CD4-positive, CD25-positive, alpha-beta regulatory T cell (primary cell): ENCODE measurements at regions not wholly inside any gene's neighbourhood (a gene's known extent, or its start where the extent isn't known, plus 50 kb on each side); places are given as distances from the start of the nearest gene placed in this dataset.

Source experiments
- ATAC-seq, 2 donors: fragments of 150-1000 bp; cut with Tn5 transposase; one replicate each; pipeline ENCODE4 v1.10.0; 2021; ENCODE audit warnings: low read depth in 2 of 2, moderate number of reproducible peaks in 2 of 2, moderate library complexity in 1 of 2
- DNase-seq, 3 donors: peaks; one replicate each; pipeline versions ENCODE4 v3.0.0 to v3.0.0-alpha.2; 2012 to 2022; ENCODE audit warnings: mixed read lengths in 1 of 3
- H3K27ac ChIP-seq: one replicate; pipeline ENCODE4 v1.7.0; 2013; ENCODE audit warnings: mild to moderate bottlenecking, low read length; ENCODE audit not compliant: insufficient read depth, poor library complexity, severe bottlenecking
- H3K27me3 ChIP-seq: one replicate; pipeline ENCODE4 v1.7.0; 2013; ENCODE audit warnings: low read length; ENCODE audit not compliant: control insufficient read depth, insufficient read depth
- H3K36me3 ChIP-seq: one replicate; pipeline ENCODE4 v1.7.0; 2013; ENCODE audit warnings: mild to moderate bottlenecking, low read length, moderate library complexity; ENCODE audit not compliant: control insufficient read depth, insufficient read depth
- H3K4me1 ChIP-seq: 2 replicates; pipeline ENCODE4 v1.7.0; 2013; ENCODE audit warnings: mild to moderate bottlenecking, low read length; ENCODE audit not compliant: insufficient read depth, control insufficient read depth, poor library complexity, severe bottlenecking
- H3K4me3 ChIP-seq: one replicate; pipeline ENCODE4 v1.7.0; 2013; ENCODE audit warnings: low read depth, mild to moderate bottlenecking, low read length, moderate library complexity
- H3K9me3 ChIP-seq, 2 experiments: 1 replicate in 1 of 2; 2 replicates in 1 of 2; pipeline ENCODE4 v1.7.0; 2013; ENCODE audit warnings: low read length in 2 of 2, mild to moderate bottlenecking in 1 of 2, moderate library complexity in 1 of 2; ENCODE audit not compliant: control insufficient read depth in 2 of 2
- H3K27ac Mint-ChIP-seq, 3 donors: one replicate each; pipeline ENCODE4 v1.8.0; 2020 to 2022; ENCODE audit warnings: mild to moderate bottlenecking in 3 of 3, mixed read lengths in 3 of 3, moderate library complexity in 2 of 3
- H3K27me3 Mint-ChIP-seq: one replicate; pipeline ENCODE4 v1.8.0; 2022; ENCODE audit warnings: mild to moderate bottlenecking, mixed read lengths
- H3K36me3 Mint-ChIP-seq: one replicate; pipeline ENCODE4 v1.8.0; 2020; ENCODE audit warnings: mixed read lengths
- H3K4me1 Mint-ChIP-seq, 4 donors: one replicate each; pipeline ENCODE4 v1.8.0; 2020 to 2022; ENCODE audit warnings: mixed read lengths in 4 of 4, mild to moderate bottlenecking in 1 of 4
- H3K4me3 Mint-ChIP-seq, 4 donors: one replicate each; pipeline ENCODE4 v1.8.0; 2020 to 2022; ENCODE audit warnings: mild to moderate bottlenecking in 4 of 4, mixed read lengths in 4 of 4, moderate library complexity in 3 of 4
- H3K9me3 Mint-ChIP-seq, 7 donors: one replicate each; pipeline ENCODE4 v1.8.0; 2020 to 2022; ENCODE audit warnings: mixed read lengths in 7 of 7, mild to moderate bottlenecking in 3 of 7, moderate library complexity in 2 of 7

DNA sequence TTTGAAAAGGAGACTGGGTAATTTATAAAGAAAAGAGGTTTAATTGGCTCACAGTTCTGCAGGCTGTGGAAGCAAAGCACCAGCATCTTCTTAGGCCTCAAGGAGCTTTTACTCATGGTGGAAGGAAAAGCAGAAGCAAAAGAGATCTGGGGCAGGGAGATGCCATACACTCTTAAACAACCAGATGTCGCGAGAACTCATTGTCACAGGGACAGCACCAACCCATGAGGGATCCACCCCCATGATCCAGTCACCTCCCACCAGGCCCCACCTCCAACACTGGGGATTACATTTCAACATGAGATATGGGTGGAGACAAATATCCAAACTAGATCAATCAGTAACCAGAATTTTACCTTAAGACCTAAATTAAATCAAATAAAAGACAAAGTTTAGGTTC is 87.2 kb downstream of the C11orf91 start:
- Mint-ChIP-seq H3K4me3 (no peak overlapping the region), H3K27me3 (no peaks in the 10 kb centered on the region), H3K27ac (no peak overlapping the region), H3K36me3 (no peaks in the 10 kb centered on the region), H3K4me1 (no peaks in the 10 kb centered on the region), H3K9me3 (peaks cover 0 to 3% (median 0%) of the 10 kb centered on the region in 7 donors)
- Histone ChIP-seq H3K4me1 (no peaks in the 10 kb centered on the region), H3K4me3 (no peak overlapping the region), H3K27ac (no peak overlapping the region), H3K9me3 (no peaks in the 10 kb centered on the region), H3K27me3 (peaks cover 4% of the 10 kb centered on the region), H3K36me3 (no peaks in the 10 kb centered on the region)
- DNase-seq (no peak), ATAC-seq (no peak)

DNA sequence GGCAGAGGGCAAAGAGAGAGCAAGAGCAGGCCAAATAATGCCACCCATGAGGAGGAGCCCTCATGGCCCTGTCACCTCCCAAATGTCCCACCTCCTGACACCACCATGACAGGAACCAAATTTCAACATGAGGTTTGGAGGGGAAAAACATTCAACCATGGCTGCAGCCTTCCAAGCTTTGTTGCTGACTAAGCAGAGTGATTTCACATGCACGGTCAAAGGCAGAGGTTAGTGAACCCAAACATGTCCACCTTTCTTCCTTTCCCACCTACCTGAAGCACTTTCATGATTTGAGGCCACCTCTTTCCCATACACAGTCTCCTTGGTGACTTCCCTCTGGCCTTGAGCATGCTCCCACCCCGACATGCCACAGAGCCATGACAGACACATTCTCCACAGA is 89.7 kb downstream of the C11orf91 start:
- ATAC-seq: no peak
- Histone ChIP-seq H3K9me3 (no peaks in the 10 kb centered on the region), H3K36me3 (no peaks in the 10 kb centered on the region), H3K4me3 (no peak overlapping the region), H3K27ac (no peak overlapping the region), H3K4me1 (no peaks in the 10 kb centered on the region), H3K27me3 (no peaks in the 10 kb centered on the region)
- DNase-seq: no peak
- no peaks in the 10 kb centered on the region for H3K4me1 Mint-ChIP-seq
- H3K36me3 Mint-ChIP-seq: no peaks in the 10 kb centered on the region
- no peak overlapping the region for H3K27ac Mint-ChIP-seq
- no peaks in the 10 kb centered on the region for H3K27me3 Mint-ChIP-seq
- peaks cover 0 to 3% (median 0%) of the 10 kb centered on the region in 7 donors for H3K9me3 Mint-ChIP-seq
- no peak overlapping the region for H3K4me3 Mint-ChIP-seq

DNA sequence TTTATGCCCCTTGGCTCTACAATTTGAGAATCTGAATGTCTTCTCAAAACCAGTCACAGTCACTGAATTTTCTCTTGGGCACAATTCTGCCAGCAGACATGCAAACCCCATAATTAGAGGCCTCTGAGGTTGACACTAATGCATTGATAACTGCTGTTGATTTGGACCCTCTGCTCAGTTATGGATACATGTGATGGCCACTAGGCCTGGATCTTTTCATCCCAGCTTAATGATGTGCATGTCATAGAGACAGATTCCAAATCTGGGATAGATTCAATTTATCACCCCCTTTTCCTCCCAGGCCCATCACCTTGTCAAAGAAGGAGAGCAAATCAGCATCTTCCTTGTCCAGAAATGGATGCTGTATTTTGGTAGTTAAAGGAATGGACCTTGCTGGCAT is 92.2 kb downstream of the C11orf91 start:
- H3K27me3 ChIP-seq: peaks cover 1% of the 10 kb centered on the region
- Mint-ChIP-seq H3K4me1 (no peaks in the 10 kb centered on the region), H3K9me3 (no peaks in the 10 kb centered on the region), H3K27me3 (no peaks in the 10 kb centered on the region), H3K27ac (no peak overlapping the region), H3K36me3 (no peaks in the 10 kb centered on the region), H3K4me3 (no peak overlapping the region)
- H3K27ac ChIP-seq: no peak overlapping the region
- ATAC-seq: no peak
- no peak overlapping the region for H3K4me3 ChIP-seq
- H3K36me3 ChIP-seq: no peaks in the 10 kb centered on the region
- H3K4me1 ChIP-seq: no peaks in the 10 kb centered on the region
- DNase-seq: no peak
- H3K9me3 ChIP-seq: no peaks in the 10 kb centered on the region

DNA sequence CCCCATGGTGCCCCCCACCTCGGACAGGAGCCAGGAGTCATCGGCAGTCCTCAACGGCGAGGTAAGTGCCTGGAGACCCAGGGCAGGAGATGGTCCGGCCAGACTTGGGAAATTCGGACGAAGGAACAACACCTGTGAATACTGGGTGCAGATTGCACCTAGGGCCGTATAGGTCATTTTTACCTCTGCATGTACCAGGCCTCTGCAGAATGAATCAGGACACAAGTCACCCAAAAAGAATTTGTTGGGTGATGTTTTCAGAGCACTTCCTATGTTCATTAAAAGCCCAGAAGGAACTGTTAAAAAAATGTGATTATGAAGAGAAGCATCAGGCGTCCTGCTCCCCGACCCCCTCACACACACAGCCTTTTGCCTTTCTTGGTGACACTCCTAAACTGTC is 93.9 kb downstream of the C11orf91 start:
- Histone ChIP-seq H3K27me3 (peaks cover 1% of the 10 kb centered on the region), H3K4me1 (no peaks in the 10 kb centered on the region), H3K27ac (no peak overlapping the region), H3K9me3 (no peaks in the 10 kb centered on the region), H3K4me3 (no peak overlapping the region), H3K36me3 (no peaks in the 10 kb centered on the region)
- Mint-ChIP-seq H3K4me1 (no peaks in the 10 kb centered on the region), H3K27me3 (no peaks in the 10 kb centered on the region), H3K9me3 (no peaks in the 10 kb centered on the region), H3K36me3 (no peaks in the 10 kb centered on the region), H3K27ac (no peak overlapping the region), H3K4me3 (no peak overlapping the region)
- DNase-seq (no peak), ATAC-seq (no peak)

DNA sequence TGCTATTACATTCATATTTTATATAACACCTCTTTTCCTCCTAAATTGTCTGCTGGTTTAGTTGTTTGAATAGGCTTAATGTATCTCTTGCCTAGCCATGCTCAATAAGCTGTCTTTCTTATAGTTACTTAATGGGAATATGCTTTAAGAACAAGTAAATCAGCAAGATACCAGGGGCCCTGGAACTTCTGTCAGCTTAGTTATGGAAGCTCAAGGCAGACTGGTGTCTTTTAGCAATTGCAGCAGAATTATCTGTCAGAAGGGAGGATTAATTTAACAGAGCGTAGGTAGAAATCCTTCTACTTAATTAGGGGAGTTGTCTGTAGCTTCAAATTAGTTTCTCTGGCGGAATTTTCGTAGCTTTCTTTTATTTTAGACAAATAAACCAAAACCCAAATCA is 94.9 kb downstream of the C11orf91 start:
- peaks cover 1% of the 10 kb centered on the region for H3K27me3 ChIP-seq
- no peak for ATAC-seq
- H3K27ac Mint-ChIP-seq: no peak overlapping the region

DNA sequence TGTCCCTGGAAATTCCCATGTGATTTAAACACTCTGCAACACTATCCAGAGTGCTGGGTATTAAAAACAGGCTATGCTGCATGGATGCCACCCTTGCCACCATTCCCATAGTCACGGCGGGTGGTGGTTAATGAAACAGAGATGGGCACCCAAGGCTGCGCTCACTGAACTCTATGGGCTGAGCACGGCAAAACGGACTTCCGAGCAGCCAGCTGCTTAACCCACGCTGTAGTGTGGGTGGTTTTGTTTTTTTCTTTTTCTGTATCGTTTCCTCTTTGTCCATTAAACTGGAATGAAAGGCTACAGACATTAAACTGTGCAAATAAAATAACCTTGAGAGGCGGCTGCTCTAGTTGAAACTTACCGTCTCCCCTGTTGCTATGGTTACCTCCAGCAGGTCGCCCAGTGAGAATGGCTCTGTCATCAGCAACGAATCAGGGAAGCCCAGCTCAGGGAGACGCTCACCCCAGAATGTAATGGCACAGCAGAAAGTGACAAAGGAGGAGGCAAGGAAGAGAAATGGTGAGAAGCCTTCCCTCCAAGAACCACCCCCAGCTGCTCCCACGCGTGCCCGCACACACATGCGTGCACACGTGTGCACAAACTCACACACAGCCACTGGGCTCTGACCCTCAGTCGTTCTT is 102.1 kb downstream of the C11orf91 start:
- peaks cover 12% of the 10 kb centered on the region for H3K27me3 Mint-ChIP-seq
- no peak for DNase-seq
- no peaks in the 10 kb centered on the region for H3K9me3 ChIP-seq
- no peaks in the 10 kb centered on the region for H3K27me3 ChIP-seq
- no peaks in the 10 kb centered on the region for H3K4me1 ChIP-seq
- H3K27ac Mint-ChIP-seq: no peak overlapping the region
- peaks cover 0 to 3% (median 0%) of the 10 kb centered on the region in 7 donors for H3K9me3 Mint-ChIP-seq
- no peak overlapping the region for H3K27ac ChIP-seq
- no peaks in the 10 kb centered on the region for H3K36me3 Mint-ChIP-seq
- no peaks in the 10 kb centered on the region for H3K4me1 Mint-ChIP-seq
- no peaks in the 10 kb centered on the region for H3K36me3 ChIP-seq
- H3K4me3 ChIP-seq: no peak overlapping the region
- ATAC-seq: no peak
- no peak overlapping the region for H3K4me3 Mint-ChIP-seq

More for the DNA sequence above, 94.9 kb downstream of the C11orf91 start:
- no peak overlapping the region for H3K4me3 Mint-ChIP-seq
- no peak overlapping the region for H3K4me3 ChIP-seq
- H3K36me3 ChIP-seq: no peaks in the 10 kb centered on the region
- H3K4me1 Mint-ChIP-seq: no peaks in the 10 kb centered on the region
- H3K9me3 Mint-ChIP-seq: no peaks in the 10 kb centered on the region
- H3K4me1 ChIP-seq: no peaks in the 10 kb centered on the region
- no peaks in the 10 kb centered on the region for H3K36me3 Mint-ChIP-seq
- H3K27ac ChIP-seq: no peak overlapping the region
- DNase-seq: no peak
- H3K27me3 Mint-ChIP-seq: peaks cover 1% of the 10 kb centered on the region
- no peaks in the 10 kb centered on the region for H3K9me3 ChIP-seq

DNA sequence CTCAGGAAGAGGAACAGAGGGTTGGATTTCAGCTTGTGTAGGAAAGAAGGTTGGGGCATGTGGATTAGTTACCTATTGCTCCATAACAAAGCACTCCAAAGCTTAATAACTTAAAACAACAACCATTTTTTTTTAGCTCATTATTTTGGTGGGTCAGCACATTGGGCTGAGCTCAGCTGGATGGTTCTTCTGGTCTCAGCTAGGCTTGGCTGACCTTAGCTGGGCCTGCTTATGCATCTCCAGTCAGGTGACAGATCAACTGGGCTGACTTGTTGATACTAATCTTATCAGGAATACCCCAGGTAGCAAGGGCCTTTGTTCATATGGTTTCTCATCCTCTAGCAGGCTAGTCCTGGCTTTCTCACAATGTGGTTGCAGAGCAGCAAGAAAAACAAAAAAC is 106.4 kb downstream of the C11orf91 start:
- Mint-ChIP-seq H3K4me3 (no peak overlapping the region), H3K36me3 (no peaks in the 10 kb centered on the region), H3K9me3 (peaks cover 0 to 3% (median 0%) of the 10 kb centered on the region in 7 donors), H3K27me3 (peaks cover 7% of the 10 kb centered on the region), H3K27ac (no peak overlapping the region), H3K4me1 (no peaks in the 10 kb centered on the region)
- Histone ChIP-seq H3K9me3 (no peaks in the 10 kb centered on the region), H3K36me3 (no peaks in the 10 kb centered on the region), H3K27ac (no peak overlapping the region), H3K4me1 (no peaks in the 10 kb centered on the region), H3K27me3 (no peaks in the 10 kb centered on the region), H3K4me3 (no peak overlapping the region)
- DNase-seq (no peak), ATAC-seq (no peak)

DNA sequence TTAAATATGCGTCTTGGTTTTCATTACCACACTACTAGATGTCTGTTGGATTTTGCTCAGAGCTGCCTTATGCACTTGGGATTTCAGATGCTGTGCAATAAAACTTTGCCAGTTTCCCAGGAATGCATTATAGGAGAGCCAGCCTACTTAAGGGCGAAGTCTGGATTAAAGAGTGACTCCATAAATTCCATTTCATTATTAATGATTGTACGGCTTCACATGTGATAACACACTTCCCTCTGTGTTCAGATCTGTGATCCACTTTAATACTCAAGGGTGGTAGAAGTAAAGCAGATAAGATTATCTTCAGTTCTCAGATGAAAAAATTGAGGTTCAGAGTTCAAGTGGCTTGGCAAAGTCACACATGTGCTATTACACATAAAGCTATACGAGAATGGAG is 110.2 kb downstream of the C11orf91 start:
- no peak for DNase-seq
- H3K4me3 Mint-ChIP-seq: no peak overlapping the region
- H3K36me3 Mint-ChIP-seq: no peaks in the 10 kb centered on the region
- Histone ChIP-seq H3K36me3 (no peaks in the 10 kb centered on the region), H3K27ac (no peak overlapping the region), H3K4me1 (no peaks in the 10 kb centered on the region), H3K27me3 (peaks cover 2% of the 10 kb centered on the region), H3K4me3 (no peak overlapping the region), H3K9me3 (no peaks in the 10 kb centered on the region)
- no peaks in the 10 kb centered on the region for H3K4me1 Mint-ChIP-seq
- peaks cover 0 to 3% (median 0%) of the 10 kb centered on the region in 7 donors for H3K9me3 Mint-ChIP-seq
- H3K27me3 Mint-ChIP-seq: peaks cover 3% of the 10 kb centered on the region
- no peak overlapping the region for H3K27ac Mint-ChIP-seq
- ATAC-seq: no peak
